ENCODE measurements at regions not wholly inside any gene's neighbourhood (a gene's known extent, or its start where the extent isn't known, plus 50 kb on each side); places are given as distances from the start of the nearest gene placed in this dataset.
A peak's percentile ranks its signal among the peaks of the same experiment; 100 is the strongest.
"Not testable (repeated sequence)": the region's sequence is repeated elsewhere in the genome, so short reads cannot be mapped to it uniquely, and the experiment has no call there.

- no peak for DNase-seq
These were observed 448.0 kb downstream of the COL12A1 start for GRCh38 chr6:74757813-74758212.

- DNase-seq, result no peak
These were observed 448.9 kb downstream of the COL12A1 start for GRCh38 chr6:74756923-74757322.

- no peak for DNase-seq
These were observed 450.1 kb downstream of the COL12A1 start for GRCh38 chr6:74755778-74756177.

- DNase-seq, result no peak
These were observed 450.7 kb downstream of the COL12A1 start for GRCh38 chr6:74755196-74755595.

- DNase-seq, result no peak
These were observed 451.8 kb downstream of the COL12A1 start for GRCh38 chr6:74753883-74754600.

- DNase-seq, result no peak
These were observed 453.6 kb downstream of the COL12A1 start for GRCh38 chr6:74752303-74752702.

GRCh38 chr6:74750826-74751225 is 455.0 kb downstream of the COL12A1 start:
- DNase-seq, result no peak

- DNase-seq, result no peak
These were observed 456.4 kb downstream of the COL12A1 start for GRCh38 chr6:74749211-74750147.

- DNase-seq, result no peak
These were observed 460.2 kb downstream of the COL12A1 start for GRCh38 chr6:74745670-74746069.

GRCh38 chr6:74742793-74743508 is 462.9 kb downstream of the COL12A1 start:
- DNase-seq, result no peak

GRCh38 chr6:74741646-74742045 is 464.2 kb downstream of the COL12A1 start:
- DNase-seq, result no peak

- no peak for DNase-seq
These were observed 470.5 kb downstream of the COL12A1 start for GRCh38 chr6:74735304-74735703.

- no peak for DNase-seq
These were observed 471.0 kb downstream of the COL12A1 start for GRCh38 chr6:74734901-74735300.

GRCh38 chr6:74733830-74734620 is 471.8 kb downstream of the COL12A1 start:
- DNase-seq, result no peak

- peak; percentile 68 for DNase-seq
These were observed 473.9 kb downstream of the COL12A1 start for GRCh38 chr6:74731931-74732330.

GRCh38 chr6:74731204-74731603 is 474.6 kb downstream of the COL12A1 start:
- peak; percentile 61 for DNase-seq

GRCh38 chr6:74720923-74721322 is 484.9 kb downstream of the COL12A1 start:
- no peak for DNase-seq

- DNase-seq, result no peak
These were observed 488.3 kb downstream of the COL12A1 start for GRCh38 chr6:74717591-74717990.

GRCh38 chr6:74715355-74716085 is 490.3 kb downstream of the COL12A1 start:
- no peak for DNase-seq

GRCh38 chr6:74713941-74714340 is 491.9 kb downstream of the COL12A1 start:
- DNase-seq, result no peak

- DNase-seq, result no peak
These were observed 500.4 kb downstream of the COL12A1 start for GRCh38 chr6:74705451-74705850.

GRCh38 chr6:74704540-74704939 is 501.3 kb downstream of the COL12A1 start:
- not testable (repeated sequence) for DNase-seq

Data from islet precursor cell (in vitro differentiated cells).